HG03342 (cell line): ENCODE measurements at regions not wholly inside any gene's neighbourhood (a gene's known extent, or its start where the extent isn't known, plus 50 kb on each side); places are given as distances from the start of the nearest gene placed in this dataset.
"Not testable (repeated sequence)": the region's sequence is repeated elsewhere in the genome, so short reads cannot be mapped to it uniquely, and the experiment has no call there.

Source experiments
- ATAC-seq: cut with Tn5 transposase; IDR thresholded peaks from one replicate; pipeline ENCODE4 v1.9.1; 2021; ENCODE audit warnings: mild to moderate bottlenecking, moderate library complexity; ENCODE audit not compliant: unreplicated experiment

DNA sequence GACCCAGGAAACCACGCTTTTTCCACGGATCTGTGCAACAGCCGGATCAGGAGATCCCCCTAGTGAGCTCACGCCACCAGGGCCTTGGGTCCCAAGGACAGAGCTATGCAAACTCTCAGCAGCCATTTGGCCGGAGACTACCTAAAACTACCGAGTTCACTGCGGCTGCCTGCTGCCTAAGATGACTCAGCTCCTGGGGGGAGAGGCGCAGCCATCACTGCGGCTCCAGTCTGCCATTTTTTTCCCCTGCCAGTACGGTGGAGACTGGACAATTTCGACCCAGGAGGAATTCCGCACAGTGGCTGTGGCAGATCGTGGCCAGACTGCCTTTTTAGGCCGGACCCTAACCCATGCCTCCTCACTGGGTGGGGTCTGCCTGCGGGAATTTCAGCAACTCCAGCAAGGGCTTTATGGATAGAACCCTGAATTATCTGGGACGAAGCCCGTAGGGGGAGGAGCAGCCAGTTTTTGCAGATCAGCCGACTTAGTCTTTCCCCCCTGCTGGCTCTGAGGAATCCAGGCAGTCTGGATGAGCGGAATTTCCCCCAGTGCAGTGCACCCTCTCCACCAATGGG lies 424.9 kb upstream of the UBE2E3 start:
- no peak for ATAC-seq

DNA sequence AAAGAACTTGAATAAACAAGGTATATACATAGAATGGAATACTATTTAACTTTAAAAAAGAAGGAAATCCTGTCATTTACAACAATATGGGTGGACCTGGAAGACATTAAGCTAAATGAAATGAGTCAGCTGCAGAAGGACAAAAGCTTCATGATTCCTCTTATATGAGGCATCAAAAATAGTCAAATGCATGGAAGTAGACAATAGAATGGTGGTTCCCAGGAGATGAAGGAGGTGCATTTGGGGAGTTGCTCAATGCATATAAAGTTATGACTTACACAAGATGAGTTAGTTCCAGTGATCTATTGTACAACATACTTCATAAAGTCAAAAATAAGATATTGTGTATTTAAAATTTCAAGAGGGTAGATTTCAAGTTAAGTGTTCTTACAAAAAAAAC lies 426.1 kb upstream of the UBE2E3 start:
- no peak for ATAC-seq

DNA sequence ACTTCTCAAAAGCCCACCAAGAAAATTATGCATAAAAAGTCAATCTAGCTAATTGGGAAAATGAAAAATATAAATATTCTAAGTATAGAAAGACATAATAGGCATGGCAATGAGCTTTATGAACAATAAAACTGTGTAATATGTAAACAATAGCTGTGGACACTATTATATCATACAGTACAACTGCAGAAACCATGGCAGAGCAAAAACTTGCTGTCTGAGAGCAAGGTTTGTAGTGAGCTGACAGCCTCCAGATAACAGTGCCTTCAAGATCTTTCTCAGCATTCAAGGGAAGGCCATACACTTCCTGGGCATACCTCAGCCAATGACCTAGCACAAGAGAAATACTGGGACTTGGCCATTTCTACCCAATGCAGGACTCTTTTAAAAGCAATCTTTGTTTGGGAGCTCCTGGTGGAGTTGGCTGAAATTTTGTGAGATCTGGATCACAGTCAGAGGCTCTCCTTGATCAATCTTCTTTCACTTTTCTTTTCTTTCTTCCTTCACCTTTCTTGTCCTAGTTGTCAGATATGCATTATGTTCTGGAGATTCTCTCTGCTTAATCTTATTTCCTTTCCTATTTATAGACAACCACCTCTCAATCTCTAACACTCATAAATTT lies 427.2 kb upstream of the UBE2E3 start:
- no peak for ATAC-seq

DNA sequence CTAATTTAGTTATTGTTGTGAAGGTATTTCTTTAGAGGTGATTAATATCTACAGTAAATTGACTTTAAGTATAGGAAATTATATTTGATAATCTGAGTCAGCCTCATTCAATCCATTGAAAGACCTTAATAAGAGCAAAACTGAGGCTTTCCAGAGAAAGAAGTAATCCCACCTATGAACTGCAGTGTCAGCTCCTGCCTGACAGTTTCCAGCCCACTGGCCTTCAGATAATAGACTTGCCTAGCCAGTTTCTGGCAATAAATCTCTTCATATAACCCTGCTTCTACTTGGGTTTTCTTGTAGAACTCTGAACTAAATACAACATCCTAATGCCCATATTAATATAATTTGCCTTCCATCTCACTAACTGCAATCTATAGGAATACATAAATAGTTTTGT lies 437.9 kb upstream of the UBE2E3 start:
- ATAC-seq: no peak

DNA sequence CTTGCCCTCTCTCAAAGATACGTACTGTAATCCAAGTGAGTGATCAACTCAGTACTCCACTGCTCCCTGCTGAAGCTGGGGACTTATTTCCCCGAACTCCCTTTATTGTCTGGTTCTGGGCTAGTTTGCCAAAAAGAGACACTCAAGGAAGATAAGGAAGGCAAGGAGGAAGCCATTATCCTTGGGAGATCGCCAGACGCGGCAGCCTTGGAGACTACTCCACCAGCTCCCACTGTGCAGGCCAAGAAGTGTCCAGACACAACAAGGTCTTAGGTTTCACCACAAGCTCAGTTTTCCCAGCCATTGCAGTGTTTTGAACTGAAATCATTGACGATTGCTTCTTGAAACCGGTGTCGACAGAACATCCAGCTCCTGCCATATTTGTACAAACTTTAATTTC lies 439.6 kb upstream of the UBE2E3 start:
- no peak for ATAC-seq

DNA sequence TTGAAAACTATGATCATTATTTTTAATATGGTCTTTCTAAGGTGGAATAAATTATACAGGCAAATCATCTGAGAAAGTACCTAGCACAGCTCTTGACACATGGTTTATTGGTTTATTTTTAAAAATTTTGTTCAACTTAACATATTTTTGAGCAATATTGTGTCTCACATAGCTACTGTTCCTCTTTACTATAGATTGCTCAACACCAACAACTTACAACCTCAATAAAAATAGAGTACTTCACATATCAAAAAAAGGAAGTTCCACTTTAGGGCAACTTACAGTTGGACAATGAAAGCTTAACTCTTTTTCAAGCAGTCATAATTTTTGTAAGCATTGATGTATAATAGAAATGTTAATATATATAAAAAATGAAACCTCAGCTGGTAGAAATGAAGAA lies 440.9 kb upstream of the UBE2E3 start:
- ATAC-seq: no peak

DNA sequence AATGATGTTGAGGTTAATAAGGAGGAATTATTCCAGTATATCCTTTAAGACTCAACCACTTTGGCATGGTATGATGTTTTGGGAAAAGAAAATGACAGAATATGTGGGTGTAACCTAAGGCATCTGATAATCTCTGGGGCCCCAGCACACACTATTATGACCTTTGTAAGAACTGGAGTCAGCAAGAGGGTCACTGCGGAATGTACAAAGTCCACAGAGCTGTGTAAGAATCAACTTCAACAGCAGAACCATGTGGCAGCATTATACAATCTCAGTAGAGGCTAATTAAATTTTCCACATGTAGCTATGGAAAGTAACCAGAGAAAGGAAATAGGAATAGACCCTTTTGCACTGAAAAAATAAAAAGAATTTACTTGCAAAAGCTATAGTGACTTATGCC lies 445.1 kb upstream of the UBE2E3 start:
- ATAC-seq: no peak

DNA sequence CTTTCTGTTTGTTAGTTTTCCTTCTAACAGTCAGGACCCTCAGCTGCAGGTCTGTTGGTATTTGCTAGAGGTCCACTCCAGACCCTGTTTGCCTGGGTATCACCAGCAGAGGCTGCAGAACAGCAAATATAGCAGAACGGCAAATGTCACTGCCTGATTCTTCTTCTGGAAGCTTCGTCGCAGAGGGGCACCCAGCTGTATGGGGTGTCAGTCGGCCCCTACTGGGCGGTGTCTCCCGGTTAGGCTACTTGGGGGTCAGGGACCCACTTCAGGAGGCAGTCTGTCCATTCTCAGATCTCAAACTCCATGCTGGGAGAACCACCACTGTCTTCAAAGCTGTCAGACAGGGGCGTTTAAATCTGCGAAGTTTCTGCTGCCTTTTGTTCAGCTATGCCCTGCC lies 448.6 kb upstream of the UBE2E3 start:
- not testable (repeated sequence) for ATAC-seq

DNA sequence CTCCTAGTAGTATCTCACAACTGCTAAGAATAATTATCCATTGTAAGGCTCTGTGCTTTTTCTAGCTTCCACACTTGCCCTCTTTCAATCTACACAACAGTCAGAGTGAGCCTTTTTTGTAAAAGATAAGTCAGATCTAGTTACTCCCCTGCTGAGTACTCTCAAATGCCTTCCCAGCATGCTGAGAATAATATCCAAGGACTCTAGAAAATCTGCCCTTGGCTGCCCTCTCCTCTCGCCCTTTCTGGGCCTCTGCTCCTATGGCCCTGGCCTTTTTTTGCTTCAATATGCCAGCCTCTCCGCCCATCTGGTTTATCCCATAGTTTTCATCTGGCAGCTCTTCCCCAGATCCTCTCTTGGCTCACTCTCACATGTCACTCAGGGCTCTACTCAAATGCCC lies 455.9 kb upstream of the UBE2E3 start:
- ATAC-seq: no peak

DNA sequence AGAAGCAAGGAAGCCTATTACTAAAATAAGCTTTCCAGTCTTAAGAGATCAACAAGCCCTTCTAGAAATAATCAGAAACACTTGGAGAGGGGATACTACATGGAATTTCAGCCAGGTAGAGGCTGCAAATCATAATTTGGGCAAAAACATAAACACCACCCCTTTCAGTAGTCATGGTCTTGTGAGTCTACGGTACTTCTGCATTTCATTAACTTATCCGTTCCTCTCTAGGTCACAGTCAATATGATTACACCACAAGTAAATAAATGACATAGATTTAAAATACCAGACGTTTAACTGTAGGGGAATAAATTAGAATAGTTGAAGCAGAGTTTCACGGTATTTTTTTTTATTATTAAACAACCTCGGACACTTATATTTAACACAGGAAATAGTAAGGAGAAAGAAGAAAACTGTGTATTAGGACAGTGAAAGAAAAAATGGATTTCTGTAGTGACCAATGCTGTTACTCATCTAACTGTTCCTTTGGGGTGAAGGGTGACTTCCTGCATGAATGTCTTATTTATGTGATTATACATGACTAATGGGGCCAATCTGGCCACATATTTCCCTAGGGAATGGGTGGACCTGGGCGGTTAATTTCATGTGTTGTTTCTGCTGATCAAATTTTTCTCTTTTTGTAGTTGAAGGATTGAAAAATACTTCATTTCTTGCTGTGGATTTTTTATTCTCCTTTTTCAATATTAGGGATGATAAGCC lies 456.6 kb upstream of the UBE2E3 start:
- no peak for ATAC-seq

DNA sequence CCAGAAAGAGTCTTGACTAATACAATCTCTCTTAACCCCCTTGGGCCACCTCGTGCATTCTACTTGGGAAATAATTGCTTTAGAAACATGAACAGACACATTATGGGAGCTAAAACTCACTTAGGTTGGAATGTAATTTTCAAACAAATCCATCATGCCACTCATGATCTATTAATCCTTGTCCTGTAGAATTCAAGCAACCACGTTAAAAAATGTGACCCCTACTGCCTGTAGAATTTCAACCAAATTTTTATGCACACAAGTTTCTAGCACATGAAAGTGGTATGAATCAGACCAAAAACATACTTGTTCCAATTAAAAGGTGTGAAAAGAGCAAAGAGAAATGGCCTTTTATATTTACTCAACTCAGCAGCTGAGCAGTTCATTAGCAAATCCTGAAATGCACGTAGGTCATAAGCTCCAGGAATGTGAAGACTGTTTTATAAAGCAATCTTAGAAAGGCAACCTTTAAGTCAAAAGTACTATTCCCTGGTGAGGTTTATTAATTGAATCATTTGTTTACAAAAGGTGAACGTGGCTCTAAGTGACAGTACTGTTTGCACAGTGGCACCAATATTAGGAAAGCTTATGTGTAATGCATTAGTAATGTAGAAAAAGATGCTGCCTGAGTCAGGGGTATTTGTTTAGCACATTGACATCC lies 459.4 kb upstream of the UBE2E3 start:
- no peak for ATAC-seq

DNA sequence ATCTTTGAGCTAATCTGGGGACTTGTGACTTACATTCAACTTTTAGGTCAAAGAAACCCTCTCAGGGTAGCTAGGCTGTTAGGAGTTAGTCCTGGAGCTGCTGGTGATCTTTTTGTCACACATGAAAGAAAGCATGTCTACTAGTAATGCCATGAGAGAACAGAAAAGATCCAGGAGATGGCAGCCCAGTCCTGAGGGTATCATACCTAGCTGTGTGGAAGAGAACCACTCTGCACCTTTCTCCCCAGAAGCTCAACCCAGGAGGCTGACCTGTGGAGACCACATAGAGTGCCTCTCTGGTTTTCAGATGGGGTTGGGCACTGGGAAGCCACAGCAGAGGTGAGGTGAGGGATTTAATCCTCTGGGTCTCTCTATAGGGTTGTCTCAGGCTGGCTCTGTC lies 460.2 kb upstream of the UBE2E3 start:
- ATAC-seq: no peak

DNA sequence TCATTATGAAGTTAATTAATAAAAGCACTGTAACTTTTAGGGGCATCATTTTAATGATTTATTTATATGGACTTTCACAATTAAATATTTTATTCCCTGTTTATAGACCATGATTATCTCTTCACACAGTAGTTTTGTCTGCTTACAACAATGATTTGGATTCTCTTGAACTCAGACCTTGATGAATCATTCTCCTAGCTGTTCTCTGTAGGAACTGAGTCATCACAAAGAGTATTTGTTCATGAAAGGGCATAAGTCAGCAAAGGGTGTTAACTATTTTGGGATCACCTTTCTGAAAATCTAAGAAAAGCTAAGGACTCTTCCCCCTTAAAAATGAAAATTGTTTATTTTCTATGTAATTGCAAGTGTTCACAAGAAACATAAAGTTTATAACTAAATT lies 461.1 kb upstream of the UBE2E3 start:
- no peak for ATAC-seq

DNA sequence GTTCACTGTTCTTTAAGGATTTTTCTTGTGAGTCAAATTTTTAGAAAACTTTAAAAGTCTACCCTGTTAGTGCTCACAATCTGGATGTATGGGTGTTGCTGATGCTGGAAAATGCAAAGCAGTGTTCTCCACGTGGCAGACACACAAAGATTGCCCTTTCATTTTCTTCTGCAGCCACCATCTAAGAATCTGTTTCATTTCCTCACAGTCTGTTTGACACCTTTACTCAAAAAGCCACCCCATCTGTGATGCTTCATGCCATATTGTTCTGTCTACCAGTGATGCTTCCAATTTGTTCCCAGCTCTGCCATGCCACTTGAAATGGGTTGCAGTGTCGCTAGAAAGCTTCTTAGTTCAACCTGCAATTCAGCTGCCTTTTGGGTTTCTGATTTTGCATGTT lies 464.2 kb upstream of the UBE2E3 start:
- peak; percentile 49 for ATAC-seq

DNA sequence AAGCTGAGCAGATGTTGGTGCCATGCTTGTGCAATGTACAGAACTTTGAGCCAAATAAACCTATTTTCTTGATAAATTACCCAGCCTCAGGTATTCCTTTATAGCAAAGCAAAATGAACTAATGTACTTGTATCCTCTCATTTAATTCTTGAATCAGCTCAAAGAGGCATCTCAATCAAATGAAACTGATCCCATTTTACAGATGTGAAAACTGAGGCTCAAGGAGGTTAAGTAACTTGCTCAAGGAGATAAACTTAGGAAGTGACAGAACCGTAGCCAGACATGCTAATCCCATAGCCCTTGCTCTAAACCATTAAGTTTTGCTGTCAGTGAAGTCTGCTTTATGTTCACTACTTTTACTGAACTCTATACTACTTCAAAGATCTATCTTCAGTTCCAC lies 467.0 kb upstream of the UBE2E3 start:
- ATAC-seq: no peak

DNA sequence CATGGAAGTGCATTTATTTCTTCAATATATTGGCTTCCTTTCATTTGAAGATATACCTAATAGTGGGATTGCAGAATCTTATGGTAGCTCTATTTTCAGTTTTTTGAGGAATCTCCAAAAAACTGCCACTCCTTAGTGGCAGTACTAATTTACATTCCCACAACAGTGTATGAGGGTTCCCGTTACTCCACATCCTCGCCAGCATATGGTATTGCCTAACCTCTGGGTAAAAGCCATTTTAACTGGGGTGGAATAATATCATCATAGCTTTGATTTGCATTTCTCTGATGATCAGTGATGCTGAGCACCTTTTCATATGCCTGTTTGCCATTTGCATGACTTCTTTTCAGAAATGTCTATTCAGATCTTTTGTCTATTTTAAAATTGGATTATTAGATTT lies 471.9 kb upstream of the UBE2E3 start:
- no peak for ATAC-seq

DNA sequence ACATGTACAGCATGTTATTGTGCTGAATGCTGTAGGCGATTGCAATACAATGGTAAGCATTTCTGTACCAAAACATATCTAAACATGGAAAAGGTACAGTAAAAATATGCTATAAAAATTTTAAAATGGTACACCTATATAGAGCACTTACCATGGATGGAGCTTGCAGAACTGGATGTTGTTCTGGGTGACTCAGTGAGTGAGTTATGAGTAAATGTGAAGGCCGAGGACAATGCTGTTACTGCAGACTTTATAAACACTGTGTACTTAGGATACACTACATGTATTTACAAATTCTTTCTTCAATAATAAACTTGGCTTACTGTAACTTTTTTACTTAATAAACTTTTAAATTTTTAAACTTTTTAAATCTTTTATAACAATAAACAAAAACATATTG lies 473.4 kb upstream of the UBE2E3 start:
- no peak for ATAC-seq

DNA sequence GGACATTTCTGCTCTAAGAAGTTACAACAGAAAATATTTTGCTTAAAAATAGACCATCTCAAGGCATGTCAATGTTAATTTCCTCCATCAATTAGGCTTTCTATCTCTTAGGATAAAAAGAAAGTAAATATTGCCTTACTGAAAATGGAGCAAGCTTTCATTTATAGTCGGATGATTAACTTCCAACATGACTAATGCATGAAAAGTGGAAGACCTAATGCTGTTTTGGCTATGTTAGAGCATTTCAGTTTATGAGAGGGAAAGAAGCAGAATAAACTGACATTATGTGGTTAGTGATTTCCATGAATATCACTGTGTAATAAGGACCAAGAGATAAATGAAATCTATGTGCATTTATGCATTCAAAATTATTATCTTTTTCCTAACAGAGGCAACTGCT lies 475.2 kb upstream of the UBE2E3 start:
- no peak for ATAC-seq

DNA sequence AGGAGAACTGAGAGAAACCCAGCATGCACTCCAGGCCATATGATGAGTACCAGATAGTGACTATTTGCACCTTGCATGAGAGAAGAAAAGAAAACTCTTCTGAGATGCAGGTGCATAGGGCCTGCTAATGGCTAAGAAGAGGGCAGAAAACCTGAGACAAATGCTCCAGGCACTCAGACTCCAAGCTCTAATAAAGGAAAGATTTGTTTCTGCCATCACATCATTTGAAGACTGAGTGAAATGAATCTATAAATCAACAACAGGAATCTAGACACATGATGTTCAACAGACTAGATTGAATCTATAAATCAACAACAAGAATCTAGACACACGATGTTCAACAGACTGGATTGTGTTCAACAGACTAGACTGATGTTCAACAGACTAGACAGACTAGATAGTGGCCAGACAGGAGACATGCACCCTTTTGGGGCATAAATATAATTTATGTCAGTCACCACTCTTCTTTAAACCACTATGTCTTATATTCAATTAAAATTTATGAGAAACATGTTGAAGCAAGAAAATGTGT lies 482.7 kb upstream of the UBE2E3 start:
- ATAC-seq: no peak

DNA sequence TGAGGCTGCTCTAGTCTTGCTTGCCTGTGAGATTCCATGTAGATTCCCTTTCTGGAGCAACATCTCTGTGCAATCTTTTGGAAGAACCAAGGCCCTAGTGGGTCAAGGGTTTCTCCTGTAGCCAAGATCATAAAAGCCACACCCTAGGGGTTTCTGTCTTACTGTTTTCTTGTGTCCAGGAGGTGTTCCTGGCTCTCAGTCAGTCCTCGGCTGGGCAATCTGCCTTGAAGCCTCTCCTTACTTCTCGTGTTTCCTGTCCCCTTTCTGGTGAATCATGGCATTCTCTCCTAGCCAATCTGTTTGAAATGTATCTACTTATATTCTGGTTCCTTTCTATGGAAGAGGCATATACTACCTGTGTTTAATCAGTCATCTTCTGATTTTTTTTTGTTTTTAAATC lies 484.8 kb upstream of the UBE2E3 start:
- ATAC-seq: no peak

DNA sequence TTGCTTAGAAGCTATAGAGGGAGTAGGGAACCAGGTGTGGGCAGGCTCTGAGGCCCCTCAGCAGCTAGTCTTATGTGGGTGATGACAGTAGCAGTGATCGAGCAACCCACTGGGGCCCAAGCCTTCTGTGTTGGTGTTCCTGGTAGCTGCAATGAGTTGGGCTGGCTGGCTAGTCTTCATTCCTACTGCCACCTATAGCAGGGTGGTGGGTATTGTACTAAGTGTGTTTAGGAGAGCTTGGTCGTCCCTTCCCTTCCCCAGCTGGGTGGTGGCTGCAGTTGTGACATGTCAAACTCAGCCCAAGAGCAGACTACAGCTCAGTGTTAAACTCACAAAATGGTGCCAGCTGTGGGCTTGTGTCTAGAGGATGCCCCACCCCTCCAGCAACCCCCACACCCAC lies 486.1 kb upstream of the UBE2E3 start:
- ATAC-seq: no peak

DNA sequence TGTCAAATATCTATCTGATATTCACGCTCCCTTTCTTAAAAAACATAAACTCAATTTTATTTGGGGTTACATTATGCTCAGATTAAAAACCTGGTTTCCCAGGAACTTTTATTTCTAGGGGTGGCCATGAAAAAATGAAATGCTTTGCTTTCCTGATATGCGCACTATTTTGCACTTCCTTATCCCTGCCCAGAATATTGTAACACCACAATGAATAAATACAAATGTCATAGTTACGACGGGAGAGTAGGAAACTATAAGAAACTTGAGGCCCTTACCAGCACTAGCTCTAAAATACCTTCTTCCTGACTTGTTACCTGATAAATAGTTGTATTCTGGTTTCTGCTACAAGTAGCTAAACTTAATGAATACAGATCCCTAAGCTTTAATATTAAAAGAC lies 475.6 kb upstream of the CWC22 start:
- ATAC-seq: no peak
